ENCODE measurements at regions not wholly inside any gene's neighbourhood (a gene's known extent, or its start where the extent isn't known, plus 50 kb on each side); places are given as distances from the start of the nearest gene placed in this dataset.

DNA sequence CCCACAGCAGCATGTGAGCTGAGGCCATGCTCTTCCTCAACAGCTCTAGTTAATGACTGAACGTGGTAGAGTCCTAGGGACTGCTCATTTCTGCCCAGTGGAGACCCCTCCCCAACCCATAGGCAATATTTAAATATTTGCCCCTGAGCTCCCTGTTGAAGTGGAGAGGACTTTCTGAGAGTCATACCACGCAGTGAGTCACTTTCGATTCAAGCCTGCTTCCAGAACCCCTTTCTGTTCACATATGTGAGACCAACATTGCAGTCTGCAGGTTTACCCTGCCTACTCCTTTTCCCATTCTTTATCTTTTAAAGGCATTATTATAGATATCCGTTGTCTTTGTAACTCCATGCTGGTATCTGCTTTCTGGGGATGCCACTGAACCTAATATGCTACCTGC, 946.3 kb downstream of the JRKL start:
- DNase-seq: no peak

DNA sequence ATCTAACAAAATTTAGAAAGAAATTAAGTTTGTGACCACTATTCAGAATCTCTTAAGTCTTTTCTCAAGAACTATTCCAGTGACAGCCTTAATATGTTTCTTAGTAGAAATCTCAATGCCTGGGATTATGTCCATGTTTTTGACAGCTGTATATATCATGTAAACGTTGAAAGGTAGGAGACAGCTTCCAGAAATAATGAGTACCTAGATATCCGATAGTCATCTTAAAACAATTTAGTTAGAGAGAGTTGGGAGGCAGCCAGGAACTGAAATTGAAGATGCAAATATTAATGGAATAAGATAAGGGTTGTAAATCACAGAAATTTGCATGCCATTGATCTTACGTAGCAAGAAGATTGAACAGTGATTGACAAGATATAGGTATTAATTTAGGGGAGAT, 955.2 kb downstream of the JRKL start:
- no peak for DNase-seq

DNA sequence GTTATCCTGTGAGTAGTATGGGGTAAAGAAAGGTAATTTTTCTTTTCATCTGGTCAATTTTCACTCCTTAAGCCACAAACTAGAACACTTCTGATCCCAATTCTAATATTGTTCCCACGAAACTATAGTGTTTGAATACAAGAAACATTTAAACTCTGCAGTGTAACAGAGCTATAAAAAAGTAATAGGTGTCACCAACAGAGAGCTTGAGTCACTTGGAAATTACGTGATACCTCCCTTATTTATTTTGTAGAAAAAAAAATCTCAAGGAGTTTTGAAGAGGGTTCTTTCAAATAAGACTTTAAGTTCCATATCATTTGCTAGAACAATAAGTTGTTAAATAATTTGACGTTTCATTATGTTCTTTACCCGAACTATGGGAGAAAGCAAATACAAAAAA, 959.4 kb downstream of the JRKL start:
- DNase-seq: no peak

DNA sequence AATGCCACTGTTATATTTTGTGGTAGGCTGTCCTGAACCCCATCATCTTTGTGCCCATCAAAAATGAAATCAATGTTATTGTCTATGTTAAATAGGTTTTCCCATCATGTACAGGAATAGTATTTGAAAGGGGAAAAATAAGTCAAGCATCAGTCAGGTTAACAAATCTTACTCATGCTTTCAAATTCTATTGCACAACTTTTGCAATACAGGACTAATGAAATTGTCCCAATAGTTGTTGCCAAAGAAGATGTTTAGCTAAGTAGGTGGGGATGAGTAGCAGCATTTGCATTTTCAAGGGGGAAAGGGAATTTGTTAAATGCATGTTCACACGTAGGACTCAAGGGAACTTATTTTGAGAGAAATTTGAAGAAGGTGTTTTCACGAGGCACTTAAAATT, 962.1 kb downstream of the JRKL start:
- DNase-seq: no peak

DNA sequence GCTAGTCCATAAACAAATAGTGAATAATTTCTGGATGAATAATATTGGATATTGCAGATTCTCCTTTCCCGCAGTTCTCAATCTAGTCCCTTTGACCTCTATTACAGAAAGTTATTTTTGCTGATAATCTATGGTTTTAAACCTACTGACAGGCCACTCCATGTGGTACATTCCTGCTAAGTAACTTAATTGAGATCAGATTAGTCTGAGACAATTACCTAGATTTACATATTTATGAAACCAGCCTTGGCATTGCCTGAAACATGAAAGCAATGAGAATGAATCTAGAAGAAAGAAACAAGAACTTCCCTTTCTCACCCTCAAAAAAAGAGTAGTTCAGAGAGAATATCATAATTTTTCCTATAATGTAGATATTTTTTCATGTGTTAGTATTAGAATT, 964.2 kb downstream of the JRKL start:
- DNase-seq: no peak

DNA sequence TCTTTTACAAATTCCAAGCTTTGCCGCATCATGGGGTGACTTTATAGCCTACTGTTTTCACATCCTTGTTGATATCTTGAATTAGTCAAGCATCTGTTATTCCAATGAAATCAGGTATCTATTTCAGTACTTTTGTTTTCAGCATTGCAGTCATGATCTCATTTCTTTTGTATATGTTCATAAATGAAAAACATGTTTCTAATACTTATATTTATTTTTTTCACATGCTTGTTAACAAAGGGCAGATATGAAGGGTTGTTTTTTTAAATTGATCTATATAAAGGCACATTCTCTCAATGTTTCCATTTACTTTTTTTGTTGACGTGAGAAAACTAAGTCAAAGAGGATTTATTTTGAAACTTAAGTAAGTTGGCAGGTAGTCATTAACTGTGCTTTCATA, 964.8 kb downstream of the JRKL start:
- no peak for DNase-seq

DNA sequence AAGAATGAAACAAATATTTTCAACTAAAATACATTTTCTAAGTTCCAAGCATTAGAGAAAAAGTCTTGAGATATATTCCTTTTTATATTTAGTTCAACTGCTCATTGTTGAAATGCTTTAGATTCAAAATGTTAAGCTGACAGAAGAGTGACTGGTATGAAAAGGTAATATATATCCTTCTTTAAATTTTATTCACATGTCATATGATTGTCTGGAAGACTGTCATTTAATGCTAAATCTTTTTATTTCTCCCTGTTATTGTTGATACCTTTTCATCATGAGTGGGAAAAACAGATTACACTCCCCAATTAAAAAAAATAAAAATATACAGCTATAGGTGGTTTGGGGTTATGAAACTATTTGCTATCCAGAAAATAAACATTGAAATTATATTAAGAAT, 965.4 kb downstream of the JRKL start:
- no peak for DNase-seq

DNA sequence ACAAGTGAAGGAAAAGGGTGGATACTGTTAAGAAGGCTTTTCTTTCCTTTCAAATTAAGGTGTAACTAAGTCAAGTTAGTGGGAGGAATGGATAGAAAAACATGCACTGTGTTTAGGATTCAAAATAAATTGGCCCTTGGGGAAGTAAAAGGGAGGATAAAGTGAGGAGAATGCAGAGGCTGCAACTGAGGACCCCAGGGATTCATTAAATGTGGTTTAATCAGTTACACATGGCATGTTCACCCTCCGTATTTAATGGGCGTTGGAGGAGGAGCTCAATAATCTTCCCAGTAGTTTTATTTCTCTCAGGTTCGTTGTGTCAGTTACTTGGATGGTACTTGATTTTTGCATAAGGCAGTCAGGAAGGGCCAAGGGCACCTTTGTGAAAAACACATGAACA, 966.3 kb downstream of the JRKL start:
- DNase-seq: no peak

DNA sequence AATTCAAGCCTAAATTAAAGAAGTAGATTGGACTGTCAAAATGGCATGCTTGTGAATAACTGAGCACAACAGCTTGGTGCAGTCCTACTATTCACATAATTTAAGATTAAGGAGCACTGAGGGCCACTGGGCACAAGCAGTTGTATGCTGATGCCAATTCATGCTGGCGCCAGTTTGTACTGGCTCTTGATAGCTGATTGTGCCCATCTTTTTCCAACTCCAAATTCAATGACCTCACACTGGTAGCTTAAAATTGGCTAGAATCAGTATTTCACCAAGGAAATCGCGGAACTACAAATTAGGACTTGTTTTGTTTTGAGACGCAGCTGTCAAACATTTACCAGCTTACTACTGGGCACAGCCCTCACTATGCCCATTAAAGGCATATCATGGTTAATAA, 969.2 kb downstream of the JRKL start:
- no peak for DNase-seq

DNA sequence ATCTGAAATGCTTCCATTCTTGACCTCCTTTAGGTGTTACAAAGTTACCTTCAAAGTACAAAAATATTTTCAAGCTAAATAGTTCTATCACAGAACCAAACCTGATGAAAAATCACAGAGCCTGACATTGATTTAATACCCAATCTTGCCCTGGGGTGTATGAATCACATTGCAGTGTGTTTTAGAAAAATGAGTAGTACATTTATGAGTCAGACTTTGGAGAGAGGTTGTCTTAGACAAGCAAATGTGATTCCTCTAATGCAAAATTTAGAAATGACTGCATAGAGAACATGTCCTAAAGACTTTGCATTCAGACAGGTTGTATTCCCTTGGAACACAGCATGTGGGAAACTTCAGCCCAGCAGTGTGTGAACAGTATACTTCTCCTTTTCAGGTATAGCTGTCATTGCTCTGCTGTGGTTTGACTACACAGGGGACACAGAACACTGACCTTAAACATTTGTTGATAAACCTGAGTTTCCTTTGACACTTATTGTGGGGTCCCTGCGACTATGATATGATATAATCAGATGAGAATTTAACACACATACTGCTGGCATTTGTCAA, 972.1 kb downstream of the JRKL start:
- no peak for DNase-seq

DNA sequence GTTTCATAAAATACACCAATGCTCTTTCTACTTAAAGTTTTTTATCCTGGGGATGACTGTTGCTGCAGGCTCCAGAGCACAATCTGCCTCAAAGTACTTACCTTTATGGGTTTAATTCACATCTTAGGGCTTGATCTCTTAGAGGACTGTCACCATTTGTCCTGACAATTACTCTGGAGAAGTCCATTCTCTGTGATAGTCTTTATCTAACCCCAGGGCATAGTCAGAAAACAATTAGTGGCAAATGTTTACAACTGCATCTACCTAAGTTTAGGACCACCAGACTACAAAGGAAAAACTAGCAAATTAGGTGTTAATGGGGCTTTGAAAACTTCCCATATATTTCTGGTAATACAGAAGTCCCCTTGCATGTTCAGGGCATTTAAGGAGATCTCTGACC, 973.5 kb downstream of the JRKL start:
- no peak for DNase-seq

DNA sequence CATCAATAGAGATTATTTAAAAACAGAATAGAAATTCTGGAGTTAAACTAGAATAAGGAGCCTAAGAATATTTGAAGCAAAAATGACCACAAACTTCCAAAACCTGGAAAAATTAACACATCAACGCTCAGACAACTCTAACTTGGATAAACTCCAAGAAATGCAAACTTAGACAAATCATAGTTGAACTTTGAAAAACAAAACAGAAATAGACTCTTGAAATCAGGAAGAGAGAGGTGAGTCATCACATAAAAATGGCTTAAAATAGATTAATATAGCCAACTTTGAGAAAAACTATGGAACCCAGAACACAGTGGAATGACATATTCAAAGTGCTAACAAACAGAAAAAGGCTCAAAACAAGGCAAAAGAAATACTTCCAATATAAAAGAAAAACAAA, 974.2 kb downstream of the JRKL start:
- DNase-seq: no peak

DNA sequence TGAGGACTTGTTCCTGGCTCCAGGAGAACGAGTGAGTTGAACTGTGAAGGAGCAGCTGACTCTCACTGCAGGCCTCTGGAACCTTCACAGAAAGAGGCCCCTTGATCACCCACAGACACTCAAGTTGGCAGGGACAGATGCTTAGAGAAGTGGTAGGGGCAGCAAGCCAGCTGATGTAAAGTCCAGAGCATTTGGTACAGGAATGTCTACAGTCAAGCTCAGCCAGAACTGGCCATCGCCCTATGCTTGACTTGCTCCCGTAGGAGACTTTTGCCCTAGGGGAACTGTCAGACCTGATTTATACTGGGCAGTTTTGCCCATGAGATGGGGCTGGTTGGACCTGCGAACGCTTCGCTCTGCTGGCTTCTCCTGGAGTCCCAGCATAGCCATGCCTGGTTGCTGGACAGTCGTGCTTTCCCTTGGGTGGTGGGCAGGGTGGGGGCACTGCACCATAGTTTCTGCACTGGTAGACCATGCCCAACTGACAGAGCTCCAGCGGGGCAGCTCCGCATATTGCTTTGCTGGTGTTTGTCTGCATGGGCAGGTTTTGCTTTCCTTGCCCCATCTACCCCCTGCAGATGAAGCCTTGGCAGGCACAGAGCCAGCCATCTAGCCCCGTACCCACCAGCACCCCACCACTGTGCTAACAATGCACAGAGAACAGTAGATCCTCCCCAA, 977.7 kb downstream of the JRKL start:
- no peak for DNase-seq

DNA sequence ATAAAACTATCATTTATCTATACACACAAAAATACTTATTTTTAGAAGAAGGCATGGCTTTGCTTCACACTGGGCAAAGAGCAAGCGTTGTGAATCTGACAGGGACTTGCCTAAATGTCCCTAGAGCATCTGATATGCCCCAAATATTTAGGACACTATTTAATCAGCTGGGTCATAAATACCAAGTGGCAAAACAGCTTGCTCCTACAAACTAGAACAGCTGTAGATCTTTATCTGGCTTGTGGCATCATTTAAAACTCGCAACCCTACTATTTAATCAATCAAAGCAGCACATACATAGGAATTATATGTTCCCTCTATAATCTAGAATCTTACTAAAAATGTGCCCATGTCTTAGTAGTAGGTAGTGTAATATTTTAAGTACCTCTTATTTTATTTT, 999.5 kb downstream of the JRKL start:
- no peak for DNase-seq

DNA sequence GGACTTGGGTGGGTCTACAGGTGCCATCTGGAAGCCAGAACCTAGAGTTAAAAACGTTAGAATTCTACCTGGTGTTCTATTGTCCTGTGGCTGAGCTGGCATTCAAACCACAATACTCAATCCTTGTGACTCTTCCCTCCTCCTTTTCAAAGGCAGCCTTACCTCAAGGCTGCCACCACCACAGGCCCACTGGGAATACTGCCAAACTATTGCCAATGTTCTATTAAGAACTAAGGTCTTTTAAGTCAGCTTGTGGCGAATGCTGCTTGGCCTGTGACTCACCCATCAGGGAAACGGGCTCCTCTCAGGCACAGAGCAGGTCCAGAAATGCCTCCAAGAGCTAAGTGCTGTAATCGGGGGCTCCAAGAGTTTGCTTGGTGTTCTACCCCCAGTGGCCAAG, 1008.4 kb downstream of the JRKL start:
- no peak for DNase-seq

DNA sequence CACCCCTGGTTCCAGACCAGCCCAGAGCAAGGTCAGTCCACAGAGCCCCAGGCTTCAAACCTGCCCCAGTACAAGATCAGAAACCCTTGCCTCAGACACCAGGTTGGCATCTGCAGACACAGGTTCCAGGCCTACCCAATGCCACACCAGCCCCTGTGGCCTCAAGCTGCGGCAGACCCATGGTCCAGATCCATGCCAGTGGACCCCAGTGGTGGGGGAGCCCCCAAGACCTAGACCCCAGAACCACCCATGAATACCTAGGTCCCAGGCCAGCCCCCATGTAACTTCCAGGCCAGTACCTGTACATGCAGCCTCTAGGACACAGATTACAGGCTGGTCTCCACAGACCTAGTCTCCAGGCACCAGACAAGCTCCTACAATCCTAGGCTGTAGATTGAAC, 1019.3 kb downstream of the JRKL start:
- DNase-seq: no peak

DNA sequence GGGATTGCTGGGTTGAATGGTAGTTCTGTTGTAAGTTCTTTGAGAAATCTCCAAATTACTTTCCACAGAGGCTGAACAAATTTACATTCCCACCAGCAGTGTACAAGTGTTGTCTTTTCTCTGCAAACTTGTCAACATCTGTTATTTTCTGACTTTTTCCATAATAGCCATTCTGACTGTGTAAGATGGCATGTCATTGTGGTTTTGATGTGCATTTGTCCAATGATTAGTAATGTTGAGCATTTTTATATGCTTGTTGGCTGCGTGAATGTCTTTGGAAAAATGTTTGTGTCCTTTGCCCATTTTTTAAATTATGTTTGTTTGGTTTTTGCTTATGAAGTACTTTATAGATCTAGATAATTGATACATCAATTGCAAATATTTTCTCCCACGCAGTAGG, 1025.0 kb downstream of the JRKL start:
- no peak for DNase-seq

DNA sequence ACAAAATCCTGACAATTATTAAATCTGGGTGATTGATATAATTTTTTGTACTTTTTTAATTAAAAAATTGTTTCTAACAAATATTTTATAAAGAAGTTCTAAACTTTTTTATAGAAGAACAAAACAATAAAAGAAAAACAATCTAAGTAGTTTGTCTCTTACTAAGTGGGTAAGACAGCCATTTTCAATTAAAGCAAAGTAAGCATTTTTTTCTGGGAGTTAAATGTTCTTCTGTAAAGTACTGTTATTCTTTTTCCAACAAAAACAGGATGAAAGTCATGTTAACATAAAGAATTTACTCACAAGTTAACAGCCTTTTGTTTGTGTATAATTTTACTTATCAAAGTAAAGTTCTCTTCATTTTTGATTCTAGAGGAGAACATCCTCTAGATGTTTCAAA, 1029.9 kb downstream of the JRKL start:
- no peak for DNase-seq

DNA sequence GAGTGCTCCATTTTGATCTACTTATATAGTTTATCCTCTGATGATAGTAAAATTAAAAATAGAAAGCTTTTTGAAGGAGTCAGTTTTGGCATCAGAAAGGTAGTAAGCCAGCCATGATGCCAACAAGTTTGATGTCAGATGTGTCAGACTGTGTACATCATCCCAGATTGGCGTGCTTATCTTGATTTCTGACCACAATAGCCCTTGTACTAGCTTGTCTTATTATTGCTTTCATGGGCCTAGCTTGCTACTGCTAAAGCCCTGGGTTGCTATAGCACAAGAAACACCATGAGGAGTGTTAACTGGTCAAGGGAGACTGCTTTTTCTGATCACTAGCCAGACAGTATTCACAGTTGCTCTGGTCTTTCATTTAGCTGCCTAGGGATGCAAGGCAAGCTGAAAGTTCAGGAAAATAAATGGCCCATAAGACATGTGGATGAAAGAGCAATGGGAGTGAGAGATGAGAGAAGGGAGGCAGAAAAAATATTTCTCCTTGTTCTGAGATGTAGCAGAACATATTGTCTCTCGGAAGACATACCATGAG, 1038.5 kb downstream of the JRKL start:
- DNase-seq: no peak

DNA sequence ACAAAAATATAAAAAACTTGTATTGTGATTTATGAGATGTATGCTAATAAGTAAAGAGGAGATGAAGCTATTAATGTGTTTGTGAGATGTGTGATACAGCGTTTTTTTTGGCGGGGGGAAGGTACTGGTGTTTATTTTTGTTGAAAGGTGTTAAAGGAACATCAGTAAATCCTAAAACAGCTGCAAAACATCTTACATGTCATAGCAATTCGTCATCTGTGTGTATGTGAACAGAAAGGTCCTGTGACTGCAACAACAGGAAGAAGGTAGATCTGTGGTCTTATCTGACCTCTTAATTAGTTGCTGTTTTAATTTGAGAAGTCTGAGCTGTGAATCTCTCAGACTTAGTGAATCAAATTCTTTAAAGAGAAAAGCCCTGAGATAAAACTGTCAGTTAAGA, 1041.1 kb downstream of the JRKL start:
- no peak for DNase-seq

DNA sequence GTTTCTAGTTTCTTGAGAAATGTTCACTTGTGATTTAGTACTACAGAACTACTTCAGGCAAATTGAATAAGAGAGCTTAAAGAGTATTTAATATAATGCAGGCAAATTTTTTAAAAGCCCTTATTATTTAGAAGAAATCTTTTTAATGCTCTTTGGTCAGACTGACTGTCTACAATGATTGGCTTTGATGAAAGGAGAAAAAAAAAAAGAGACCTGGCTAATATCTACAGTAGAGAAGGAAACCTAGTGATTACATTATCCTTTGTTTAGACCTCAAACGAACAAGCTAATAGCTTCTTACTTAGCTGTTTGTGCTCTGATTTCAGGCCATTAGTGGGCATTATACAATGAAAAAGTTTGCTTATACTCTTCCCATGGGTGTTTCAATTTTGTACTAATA, 1043.1 kb downstream of the JRKL start:
- no peak for DNase-seq

DNA sequence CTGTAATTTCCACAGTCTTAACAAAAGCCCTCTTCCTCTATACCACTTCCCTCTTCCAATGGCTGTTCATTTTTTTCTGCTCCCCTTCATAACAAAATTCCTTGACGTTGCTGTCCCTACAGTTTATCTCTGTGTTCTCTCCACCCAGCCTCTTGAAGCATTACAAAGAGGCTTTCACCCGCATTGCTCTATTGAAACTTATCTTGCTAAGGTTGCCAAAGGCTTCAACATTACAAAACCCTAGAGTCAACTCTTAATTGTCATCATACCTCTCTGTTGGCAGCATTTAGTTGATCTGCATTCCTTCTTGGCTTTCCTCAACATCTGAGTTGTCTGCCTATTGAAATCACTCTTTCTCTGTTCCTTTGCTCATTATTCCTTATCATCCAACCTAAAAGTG, 1055.7 kb downstream of the JRKL start:
- DNase-seq: no peak

DNA sequence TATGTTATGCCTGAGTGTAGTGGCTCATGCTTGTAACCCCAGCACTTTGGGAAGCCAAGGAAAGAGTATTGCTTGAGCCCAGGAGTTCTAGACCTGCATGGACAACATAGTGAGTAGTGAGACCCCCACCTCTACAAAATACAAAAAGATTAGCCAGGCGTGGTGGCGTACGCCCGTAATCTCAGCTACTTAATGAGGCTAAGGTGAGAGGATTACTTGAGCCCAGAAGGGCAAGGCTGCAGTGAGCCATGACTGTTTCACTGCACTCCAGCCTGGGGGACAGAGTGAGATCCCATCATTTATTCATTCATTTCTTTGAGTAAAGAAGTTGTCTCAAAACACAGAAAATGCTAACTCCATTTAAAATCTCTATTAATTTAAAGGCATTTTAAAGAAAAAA, 1061.6 kb downstream of the JRKL start:
- DNase-seq: no peak

DNA sequence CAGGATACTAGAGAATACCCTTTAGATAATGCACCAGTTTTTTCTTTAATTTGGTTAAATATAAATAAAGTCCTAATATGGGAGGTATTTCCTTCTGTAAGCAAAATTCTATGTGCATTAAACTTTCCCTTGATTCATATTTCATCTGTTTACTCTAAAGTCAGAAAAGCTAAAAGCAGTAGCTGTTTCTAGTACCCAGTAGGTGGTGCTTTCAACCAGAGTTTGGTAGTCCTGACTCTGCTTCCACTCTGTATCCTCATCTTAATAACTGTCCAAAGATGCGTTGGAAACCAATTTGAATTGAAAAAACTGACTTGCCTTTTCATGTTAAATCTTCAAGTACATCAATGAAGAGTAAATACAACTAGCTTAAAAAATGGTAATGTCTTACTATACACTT, 1065.2 kb downstream of the JRKL start:
- DNase-seq: no peak

DNA sequence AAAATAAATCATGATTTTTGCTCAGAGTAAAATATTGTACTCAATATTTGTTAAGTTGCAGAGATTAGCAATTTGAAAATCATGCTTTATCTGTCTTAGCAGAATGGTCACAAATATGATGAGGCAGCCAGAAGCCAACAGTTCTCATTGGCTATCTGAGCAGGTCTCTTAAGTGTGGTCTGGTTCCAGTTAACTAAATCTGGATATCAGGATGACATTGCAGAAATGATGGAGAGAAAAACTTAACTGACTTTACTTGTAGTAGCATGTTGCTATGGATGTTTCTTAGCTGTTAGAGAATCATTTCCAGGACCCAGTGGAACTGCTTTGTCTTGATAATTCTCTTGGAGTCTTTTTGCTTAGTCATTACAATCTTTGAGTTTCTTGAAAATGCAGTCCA, 1070.3 kb downstream of the JRKL start:
- DNase-seq: no peak
